ENCODE measurements at regions not wholly inside any gene's neighbourhood (a gene's known extent, or its start where the extent isn't known, plus 50 kb on each side); places are given as distances from the start of the nearest gene placed in this dataset.
"Not testable (repeated sequence)": the region's sequence is repeated elsewhere in the genome, so short reads cannot be mapped to it uniquely, and the experiment has no call there.

DNA sequence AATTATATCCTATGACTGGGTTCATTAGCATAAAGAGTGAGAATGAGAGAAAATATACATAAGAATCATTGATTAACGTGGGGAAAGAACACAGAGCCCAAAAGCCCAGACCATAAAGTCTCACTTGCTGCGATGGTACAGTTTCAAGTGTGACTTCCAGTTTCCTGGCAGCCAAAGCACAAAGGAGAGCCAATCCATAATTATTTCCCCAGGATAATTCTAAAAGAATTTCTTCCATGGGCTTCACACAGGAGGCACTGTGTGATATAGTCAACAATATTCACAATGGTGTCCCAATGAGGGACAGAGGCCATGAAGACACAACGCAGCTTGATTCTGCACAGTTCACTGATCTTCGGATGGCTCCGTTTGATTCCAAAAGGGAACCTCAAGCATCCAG lies 321.6 kb downstream of the PLPP3 start:
- no peak for DNase-seq

DNA sequence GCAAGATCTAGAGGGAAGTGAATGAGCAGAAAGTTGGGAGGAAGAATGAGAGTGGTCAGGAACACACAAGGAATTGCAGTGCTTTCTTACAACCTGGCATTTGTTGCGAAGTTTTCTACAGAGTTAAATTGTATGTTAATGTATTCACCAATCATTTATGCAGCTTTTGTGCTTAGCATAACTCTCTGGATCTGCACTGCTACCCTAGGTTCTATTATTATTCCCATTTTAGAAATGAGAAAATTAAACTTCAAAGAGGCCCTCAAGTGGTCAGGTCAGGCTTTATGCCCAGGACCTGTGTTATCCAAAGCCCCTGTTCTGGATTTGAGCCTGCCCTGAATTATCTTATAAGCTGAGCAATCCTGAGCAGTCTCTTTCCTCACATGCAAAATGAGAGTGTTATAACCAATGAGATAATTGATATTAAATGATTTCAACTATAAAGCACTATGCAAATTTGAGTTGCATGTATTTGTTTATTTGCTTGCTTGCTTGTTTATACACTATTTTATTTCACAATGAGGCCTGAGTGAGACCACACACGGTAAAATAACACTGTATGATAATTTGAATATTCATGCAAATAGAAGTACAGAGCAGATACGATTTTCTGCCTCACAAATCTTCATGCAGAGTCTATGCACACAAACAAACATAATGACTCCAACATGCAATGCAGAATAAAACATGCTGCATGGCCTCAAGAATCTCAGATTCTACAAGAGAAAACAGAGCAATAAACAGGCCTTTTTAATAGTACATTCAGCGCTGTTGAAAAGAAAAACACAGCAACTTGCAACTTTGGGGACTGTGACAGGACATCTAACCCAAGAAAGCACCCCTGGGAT lies 323.0 kb downstream of the PLPP3 start:
- no peak for DNase-seq

DNA sequence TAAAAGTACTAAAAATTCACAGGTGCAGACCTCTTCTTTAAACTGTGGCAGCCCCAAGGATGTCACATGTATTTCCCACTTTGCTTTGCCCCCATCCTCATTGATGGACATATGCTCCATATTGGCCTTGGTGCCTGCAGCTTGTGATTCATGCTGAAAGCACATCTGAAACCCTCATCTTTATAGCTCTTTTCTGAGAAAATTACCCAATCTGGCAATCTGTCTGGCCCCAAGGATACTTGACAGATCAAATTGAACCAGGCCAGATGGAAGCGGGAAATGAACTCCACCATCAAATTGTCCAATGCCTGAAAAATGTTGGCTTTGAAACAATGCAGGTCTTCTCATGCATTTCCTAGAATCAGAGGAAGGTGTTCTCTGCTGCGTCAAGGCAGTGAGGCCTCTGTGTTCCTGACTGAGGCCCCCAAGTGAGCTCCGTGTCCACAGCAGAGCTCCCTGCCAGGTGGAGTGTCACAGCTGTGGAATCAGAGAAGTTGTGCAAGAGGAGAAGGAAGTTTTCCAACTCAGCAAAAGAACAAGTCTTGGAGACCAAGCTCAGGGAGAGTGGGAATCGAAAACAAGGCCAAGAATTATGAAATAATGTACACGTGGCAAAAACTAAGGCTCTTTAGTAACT lies 323.7 kb downstream of the PLPP3 start:
- no peak for DNase-seq

DNA sequence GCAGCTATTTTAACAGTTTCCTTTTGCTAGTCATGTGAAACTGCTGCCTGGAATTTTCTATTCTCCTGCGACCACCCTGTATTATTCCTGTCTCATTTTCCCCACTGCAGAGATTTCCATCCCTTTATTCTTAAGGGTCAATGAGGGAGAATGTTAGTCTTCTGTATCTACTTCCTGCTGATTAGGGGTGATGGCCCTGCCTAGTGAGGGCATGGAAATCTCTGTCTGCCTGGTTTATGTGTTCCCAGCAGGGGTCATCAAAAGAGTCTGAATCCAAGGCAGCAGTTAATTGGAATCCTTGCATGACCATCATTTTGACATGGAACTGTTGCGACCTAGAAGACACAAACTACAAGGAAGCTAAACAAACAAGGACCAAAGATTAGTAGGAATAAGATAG lies 325.2 kb downstream of the PLPP3 start:
- no peak for DNase-seq

DNA sequence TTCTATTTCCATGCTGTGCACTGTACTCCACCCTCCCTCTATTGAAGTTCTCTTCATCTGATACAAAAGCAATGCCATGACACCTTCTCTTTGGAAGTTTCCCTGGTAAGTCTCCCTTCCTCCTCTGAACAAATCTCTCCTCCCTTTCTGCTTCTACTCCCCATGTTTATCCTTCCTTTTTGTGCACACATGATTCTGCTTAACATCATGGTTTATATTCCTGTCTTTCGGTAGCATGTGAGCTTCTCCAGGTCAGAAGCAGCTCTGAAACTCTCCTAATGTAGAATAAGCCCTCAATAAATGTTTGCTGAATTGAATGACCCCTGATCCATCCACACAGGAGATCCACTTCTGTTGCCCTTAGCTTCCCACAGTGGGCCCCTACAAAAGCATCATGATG lies 328.6 kb downstream of the PLPP3 start:
- no peak for DNase-seq

DNA sequence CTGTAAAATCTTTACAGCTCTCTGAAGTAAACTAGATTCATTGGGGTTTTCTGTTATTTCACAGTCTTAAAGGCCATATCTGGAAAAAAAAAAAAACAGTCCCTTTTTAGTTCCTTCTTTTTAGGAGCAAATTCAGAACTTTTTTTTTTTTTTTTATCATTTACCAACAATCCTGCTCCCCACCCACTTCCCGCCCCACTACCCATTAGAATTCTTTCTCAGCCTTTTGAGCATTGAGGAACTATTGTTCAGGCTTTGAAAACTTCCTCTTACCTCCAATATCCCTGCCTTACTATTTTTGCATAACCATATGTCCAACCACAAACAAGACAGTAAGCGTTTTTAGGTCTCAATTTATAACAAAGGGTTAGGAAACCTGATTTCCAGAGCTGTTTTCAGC lies 330.1 kb downstream of the PLPP3 start:
- no peak for DNase-seq

DNA sequence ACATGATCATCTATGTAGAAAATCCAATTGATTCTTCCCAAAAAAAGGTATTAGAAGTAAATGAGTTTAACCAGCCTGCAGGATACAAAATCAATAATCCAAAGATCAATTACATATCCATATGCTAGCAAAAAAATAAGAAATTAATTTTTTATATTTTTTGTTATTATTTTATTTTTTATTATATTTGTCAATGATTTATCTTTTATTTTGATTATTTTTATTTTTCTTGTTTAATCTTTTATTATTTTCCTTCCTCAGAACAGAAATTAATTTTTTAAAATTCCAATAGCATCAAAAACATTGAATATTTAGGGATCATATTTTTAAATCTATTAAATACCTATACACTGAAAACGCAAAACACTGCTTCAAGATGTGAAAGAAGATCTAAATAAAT lies 331.2 kb downstream of the PLPP3 start:
- DNase-seq = no peak

DNA sequence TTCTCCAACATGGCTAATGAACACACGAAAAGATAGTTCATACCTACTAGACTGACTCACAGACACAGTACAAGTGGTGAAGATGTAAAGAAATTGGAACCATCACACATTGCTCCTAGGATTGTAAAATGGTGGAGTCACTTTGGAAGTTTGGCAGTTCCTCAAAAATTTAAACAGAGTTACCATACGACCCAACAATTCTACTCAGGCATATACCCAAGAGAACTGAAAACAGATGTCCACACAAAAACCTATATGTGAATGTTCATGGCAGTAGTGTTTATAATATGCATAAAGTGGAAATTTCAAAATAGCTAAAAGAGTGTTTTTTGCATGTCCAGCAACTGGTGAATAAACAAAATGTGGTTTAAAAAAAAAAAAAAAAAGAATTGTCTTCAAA lies 332.6 kb downstream of the PLPP3 start:
- not testable (repeated sequence) for DNase-seq

DNA sequence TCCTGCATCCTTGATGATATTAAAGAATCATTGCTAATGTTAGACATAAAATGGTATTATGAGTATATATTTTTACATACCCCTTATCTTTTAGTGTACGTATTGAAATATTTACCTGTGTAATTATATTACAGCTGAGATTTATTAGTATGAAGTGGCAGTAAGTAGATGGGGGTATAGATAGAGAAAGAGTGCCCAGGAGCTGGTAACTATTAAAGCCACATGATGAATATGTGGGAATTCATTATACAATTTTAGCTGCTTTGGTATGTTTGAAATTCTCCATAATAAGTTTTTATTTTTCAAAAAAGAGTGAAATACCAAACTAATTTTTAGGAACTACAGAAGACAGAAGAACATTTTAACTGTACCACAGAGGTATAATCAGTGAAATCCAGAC lies 339.0 kb downstream of the PLPP3 start:
- DNase-seq = no peak

DNA sequence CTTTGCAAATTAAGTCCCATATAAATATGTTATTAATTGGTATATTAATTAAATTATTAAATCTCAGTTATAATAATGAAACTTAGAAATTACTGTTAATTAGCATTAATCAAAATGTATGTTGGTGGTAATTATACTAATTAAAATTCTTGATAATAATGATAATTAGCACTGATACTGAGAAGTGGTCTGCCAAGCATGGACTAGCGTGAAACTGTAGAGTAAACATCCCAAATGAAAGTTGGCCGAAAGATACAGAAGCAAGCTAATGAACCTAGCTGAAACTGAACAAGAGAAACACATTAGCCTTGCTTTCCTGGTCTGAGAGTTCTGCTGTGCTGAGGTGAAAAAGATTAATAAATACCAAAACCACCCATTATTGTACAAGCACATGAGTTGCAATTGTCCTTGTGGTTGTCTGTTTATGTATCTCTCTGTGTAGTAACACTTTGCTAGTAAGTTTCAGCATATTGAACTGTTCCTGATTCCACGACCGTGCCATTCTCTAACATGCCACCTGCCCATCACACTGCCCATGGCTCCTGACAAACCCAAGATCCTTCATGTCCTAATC lies 341.8 kb downstream of the PLPP3 start:
- no peak for DNase-seq

DNA sequence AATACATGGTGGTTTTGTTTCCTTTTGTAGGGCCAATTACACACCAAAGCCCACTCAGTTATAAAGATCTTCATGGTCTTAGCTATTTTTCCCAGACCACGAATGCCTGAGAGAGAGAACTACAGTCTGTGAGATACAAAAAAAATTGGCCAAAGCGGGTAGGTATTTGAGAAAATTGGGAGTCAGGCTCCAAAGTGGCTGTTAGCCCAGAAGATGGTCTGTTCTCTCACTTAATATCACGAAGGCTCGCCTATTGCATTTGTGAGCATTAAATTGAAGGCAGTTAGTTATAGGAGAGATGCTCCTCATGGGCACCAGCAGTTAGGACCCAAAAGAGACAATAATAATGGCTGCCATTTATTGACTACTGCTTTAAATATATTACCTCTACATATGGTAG lies 342.7 kb downstream of the PLPP3 start:
- DNase-seq = no peak

DNA sequence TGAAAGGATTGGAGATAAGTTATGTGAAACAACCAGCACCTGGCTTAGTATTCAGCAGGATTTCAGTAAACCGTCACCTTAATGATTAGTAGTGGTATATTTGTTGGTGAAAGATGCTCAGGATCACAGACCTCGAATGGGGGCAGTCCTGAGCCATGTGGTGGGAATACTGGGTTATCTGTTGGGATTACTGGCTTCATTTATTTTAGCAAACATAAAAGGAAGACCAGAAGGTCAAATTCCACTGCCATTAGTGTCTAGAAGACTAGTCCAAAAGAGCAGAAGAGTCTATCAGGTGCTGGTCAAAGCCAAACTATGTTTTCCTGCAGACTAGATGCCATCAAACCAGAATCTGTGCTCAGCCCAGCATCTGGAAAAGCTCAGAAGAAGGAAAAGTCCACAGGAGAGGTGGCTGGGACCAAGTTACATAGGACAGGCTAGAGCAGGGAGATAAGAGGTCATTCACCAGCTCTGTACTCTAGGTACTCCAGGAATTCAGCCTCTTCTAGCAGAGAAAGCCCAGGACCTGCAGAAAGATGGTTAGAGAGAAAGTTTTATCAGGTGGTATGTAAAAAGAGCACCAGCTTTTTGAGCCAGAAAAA lies 343.4 kb downstream of the PLPP3 start:
- no peak for DNase-seq

DNA sequence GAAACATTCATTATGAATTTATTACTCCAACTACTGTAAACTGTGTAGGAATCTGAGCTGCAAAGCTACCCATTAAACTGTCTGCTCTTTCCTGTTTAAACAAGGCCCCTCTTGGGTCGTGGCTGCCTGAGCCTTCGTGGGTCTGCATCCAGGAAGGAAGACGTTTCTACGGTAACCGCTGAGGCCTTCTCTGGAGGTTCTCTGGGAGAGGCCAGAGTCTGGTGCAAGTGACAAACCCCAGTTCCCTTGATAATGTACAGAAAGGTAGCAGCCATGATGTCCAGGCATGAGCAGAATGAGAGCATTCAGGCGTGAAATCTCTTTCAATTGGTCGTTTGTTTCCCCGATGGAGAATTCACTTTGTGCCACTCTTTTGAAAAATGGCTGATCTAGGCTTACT lies 350.2 kb downstream of the PLPP3 start:
- no peak for DNase-seq

DNA sequence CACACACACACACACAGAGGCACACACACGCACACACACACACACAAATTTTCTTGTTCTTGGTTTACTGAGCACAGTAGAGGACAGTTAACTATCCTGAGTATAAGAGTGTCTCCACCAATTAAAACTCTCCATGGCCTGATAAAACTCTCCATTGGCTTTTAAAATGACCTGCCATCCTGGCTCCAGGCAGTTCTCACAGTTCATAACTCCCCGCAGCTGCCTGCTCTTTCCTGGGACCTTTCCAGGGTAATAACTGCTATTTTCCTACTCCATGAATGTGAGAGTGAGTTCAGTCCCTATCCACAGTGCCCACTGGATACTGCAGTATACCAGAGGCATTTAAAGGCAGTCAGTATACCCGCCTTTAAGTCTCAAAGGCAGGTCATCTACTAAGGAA lies 351.5 kb downstream of the PLPP3 start:
- DNase-seq = no peak

DNA sequence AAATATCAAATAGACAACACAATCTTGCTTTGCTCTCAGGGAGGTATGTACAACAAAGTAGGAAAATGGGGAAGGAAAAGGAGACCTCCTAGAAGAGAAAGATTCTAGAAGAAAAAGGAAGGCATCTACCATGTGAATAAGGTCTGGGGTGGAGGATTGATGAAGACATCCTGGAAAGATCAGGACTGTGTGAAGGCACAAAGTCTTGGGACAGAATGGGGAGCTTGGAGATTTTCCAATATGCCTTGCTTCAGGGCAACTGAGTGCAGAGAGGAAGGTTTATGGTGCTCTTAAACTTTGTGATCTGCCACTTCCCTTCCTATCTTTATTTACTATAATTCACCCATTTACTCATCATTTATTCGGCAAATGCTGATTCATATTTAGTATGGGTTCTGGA lies 352.0 kb downstream of the PLPP3 start:
- no peak for DNase-seq

DNA sequence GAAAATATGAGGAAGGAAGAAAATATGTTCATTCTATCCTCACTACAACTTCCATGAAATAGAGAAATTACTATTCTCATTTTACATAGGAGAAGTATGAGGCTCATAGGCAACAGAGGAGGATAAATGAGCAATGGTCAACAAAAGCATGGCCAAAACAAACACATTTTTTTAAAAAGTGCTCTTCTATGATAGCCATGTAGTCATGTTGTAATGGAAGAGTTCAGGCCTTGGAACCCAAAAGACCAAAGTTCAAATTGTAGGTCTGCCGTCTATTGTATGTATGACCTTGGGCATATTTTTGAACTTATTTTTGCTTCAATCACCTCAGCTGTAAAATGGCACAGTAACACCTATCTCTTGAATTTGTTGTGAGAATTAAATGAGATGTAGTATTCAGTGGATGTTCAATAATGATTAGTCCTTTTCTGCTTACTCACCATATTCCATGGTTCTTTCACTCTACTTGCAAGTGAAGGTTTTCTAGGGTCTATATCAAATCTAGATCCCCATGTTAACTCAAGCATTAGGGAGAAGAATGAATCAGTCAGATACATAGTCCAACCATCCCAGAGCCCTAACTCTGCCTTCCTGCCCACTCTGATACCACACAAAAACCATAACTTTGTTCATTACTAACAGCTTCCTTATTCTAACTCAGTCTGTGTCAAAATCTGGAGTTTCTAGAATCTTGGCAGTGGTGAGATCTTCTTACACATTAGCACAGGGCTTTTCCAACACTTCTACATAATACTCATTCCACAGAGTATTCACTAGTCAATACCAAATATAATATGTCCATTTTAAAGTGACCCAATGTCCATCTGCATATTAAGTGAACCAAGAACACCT lies 353.2 kb downstream of the PLPP3 start:
- no peak for DNase-seq

DNA sequence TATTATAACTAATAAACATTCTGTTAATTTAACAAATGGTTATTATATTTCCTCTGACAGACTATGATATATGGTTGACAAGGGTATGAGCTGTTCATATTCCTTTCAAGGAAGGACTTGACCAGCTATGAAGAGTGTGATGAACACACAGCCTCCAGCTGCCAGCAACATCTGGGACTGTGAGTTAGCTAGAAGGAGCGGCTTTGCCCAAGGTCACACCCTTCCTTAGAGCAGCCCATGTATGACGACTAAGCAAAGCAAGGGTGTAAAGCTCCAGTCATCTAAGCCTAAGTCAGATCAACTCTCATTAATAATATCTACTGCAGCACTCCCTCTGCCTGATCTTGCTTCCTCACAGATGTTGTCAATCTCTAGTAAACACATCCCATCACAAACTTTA lies 355.4 kb downstream of the PLPP3 start:
- DNase-seq = no peak

DNA sequence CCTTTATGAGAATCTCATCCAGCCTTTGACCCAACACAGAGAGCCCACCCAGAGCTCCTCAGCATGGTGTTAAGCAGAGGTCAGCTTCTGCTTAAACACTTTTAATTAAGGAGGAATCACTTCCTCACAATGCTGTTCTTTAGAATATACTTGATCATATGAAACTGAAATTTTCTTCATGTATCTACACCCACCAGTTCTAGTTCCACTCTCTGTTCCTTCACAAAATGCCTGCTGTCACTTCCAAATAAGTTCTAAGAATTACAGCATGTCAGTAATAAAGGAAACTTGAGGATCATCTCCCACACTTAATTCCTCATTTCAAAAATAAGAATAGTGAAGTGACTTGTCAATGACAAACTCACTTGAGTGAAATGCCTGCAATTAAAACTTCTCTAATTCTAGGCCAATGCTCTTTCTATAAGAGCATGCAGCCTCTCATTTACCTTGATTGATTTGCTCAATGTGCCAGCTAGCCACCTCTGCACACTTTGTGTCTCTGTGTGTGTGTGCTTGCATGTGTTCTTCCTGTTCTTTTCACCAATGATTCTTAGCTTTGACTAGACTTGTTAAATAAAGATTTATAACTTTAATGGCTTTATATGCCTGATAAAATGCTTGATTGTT lies 356.3 kb downstream of the PLPP3 start:
- no peak for DNase-seq

DNA sequence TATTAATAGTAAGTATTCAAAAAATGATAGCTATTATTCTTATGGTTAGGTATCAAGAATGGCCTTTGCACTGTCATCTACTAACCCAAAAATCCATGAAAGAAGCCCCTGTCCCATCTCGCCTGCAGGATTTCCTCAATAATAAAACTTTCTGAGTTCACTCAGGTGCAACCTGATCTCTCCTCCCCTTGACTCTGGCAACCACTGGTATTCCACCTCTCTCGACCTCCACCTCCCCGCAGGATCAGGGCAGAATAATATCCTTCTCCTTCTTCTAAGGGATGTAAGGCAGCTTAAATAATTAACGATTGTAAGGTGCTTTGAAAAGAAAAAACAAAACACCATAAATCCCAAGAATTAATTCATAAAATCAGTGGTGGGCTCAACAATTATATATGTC lies 359.3 kb downstream of the PLPP3 start:
- DNase-seq = no peak

DNA sequence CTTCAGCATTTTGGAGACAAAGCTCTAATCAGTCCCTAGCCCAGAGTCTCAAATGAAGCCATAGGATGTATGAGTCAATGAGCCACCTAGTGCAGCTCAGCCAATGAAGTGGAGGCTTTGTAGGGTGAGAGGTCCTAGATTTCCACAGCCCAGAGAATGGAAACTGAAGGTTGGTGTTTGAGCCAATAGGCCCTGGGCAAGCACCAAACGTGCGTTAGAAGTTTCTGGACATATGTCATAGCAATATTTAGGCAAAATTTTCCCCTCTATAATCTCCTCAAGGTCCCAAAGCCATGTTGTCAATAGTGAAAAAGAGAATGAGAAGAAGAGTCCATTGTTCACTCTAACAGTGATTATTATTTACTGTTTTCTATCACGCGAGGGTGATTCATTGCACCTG lies 361.3 kb downstream of the PLPP3 start:
- DNase-seq = no peak

DNA sequence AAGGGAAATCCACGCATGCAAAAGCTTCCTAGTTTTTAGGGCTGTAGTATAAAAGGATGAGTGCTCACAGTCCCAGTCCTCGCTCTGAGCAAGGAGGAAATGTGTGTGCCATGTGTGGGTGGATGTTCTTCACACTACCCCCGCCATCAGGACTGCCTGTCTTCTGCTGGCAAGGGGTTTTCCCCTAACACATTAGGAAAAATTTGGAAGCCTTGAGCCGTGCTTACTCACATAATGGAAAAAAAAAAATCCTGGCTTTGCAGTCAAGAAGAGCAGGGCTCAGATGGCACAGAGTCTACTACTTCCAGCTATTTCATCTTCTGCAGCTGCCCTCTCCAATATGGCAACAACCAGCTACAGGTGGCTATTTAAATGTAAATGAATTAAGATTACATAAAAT lies 363.1 kb downstream of the PLPP3 start:
- no peak for DNase-seq

DNA sequence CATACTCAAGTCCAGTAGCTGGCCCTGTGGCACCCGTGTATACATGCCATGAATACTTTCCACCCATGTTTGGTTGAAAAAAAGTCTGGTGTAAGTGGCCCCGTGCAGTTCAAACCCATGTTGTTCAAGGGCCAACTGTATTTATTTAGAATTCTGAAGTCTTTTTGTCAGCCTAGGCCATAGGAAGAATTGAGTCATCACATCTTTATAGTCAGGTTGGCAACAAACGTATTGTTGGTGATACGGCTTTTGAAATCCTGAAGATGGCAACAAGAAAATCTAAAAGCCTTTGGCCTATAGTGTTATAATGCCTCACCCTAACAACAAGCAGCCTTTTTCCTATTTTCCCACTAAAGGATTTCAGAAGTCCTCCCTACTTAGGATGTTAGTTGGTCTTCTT lies 363.6 kb downstream of the PLPP3 start:
- no peak for DNase-seq

DNA sequence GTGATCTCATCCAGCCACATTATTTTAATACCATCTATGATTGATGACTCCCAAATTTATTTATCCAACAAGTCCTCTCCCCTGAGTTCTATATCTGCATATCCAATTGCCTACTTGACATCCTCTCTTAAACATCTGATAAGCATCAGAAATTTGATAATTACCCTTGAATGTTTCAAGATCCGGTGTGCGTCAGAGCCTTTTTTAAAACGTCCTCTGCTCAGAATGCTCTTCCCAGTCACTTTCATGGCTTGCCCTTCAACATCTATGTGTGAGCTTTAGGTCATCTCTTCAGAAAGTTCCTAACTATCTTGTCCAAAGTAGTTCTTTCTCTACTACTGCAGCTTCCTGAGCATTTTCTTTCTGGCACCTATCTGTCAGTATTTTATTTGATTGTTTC lies 364.3 kb downstream of the PLPP3 start:
- no peak for DNase-seq
